IMR-90 (cell line): ENCODE measurements at regions not wholly inside any gene's neighbourhood (a gene's known extent, or its start where the extent isn't known, plus 50 kb on each side); places are given as distances from the start of the nearest gene placed in this dataset. TPM values are rescaled to one million over a fixed set of nuclear protein-coding genes. Genes with fewer than 3 reads are reported as not detected.

ENCODE experiments used
- microRNA-seq, 2 experiments: library from miRNA; stranded (forward) in 1 of 2; unstranded in 1 of 2; fragments of 10-50 nt in 1 of 2; fragments of <30 nt in 1 of 2; gene quantifications in 1 of 2; microRNA quantifications in 1 of 2; one replicate each; pipeline versions ENCODE3 to v1.1.0; 2013 to 2020; ENCODE audit not compliant: insufficient read depth in 1 of 2, insufficient read length in 1 of 2, unreplicated experiment in 1 of 2
- small RNA-seq, 5 experiments: library from RNA; depleted of rRNA; stranded (forward); fragments of <200 nt; gene quantifications; one replicate each; pipeline ENCODE3, GENCODE V24; 2012

Small RNA genes lying in the stretch of these regions (microRNA-seq; reads per million reads assigned to microRNA genes)
- not detected for gene RF00635 (ENCODE audit: insufficient read depth, insufficient read length)

Small RNA genes lying in the stretch of these regions (small RNA-seq; reads per million reads assigned to genes)
- gene RF00635 = 0 reads per million in 5 experiments
